Fibroblast of mammary gland (primary cell): ENCODE measurements at regions not wholly inside any gene's neighbourhood (a gene's known extent, or its start where the extent isn't known, plus 50 kb on each side); places are given as distances from the start of the nearest gene placed in this dataset.

ENCODE experiments used
- DNase-seq: peaks from one replicate; pipeline ENCODE4 v3.0.0-alpha.2; 2010; ENCODE audit warnings: low read depth
- H3K4me3 ChIP-seq: 2 replicates; pipeline ENCODE4 v1.5.1; 2011; ENCODE audit warnings: low read depth, mild to moderate bottlenecking, low read length, moderate library complexity; ENCODE audit not compliant: control insufficient read depth
- TF ChIP-seq, protein P1 (sequence below): conservative IDR thresholded peaks from 2 replicates; pipeline ENCODE4 v1.5.1; 2011; ENCODE audit warnings: low read depth, low read length, inconsistent platforms; ENCODE audit not compliant: control insufficient read depth, insufficient read depth

GRCh38 chr2:108129636-108130035, 110.1 kb upstream of the SULT1C3 start:
- H3K4me3 ChIP-seq = no peak overlapping the region
- TF ChIP-seq, protein P1, sequence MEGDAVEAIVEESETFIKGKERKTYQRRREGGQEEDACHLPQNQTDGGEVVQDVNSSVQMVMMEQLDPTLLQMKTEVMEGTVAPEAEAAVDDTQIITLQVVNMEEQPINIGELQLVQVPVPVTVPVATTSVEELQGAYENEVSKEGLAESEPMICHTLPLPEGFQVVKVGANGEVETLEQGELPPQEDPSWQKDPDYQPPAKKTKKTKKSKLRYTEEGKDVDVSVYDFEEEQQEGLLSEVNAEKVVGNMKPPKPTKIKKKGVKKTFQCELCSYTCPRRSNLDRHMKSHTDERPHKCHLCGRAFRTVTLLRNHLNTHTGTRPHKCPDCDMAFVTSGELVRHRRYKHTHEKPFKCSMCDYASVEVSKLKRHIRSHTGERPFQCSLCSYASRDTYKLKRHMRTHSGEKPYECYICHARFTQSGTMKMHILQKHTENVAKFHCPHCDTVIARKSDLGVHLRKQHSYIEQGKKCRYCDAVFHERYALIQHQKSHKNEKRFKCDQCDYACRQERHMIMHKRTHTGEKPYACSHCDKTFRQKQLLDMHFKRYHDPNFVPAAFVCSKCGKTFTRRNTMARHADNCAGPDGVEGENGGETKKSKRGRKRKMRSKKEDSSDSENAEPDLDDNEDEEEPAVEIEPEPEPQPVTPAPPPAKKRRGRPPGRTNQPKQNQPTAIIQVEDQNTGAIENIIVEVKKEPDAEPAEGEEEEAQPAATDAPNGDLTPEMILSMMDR = no peak
- no peak for DNase-seq

GRCh38 chr2:108133457-108133856, 106.3 kb upstream of the SULT1C3 start:
- TF ChIP-seq, protein P1 = no peak
- H3K4me3 ChIP-seq = no peak overlapping the region
- DNase-seq = no peak

DNA sequence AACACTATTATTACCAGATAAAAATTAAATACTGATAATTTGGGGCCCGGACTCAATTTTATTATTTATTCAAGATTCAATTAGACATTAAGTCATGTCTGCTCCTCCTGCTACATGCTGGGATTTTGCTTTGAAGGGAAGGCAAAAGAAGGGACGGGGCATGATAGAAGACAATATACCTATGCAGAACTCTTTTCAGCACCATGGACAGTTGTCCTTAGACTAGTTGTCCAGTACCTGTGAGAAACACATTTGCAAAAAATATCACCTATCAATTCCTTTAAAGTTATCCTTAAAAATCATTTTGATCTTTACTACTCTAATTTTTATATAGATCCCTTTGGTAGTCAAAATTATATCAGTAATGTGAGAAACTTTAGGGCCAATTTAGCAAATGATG, 100.2 kb upstream of the SULT1C3 start:
- DNase-seq = peak; percentile 28
- TF ChIP-seq, protein P1 = no peak

GRCh38 chr2:108145557-108146326, 94.0 kb upstream of the SULT1C3 start:
- TF ChIP-seq, protein P1 = no peak
- H3K4me3 ChIP-seq = no peak overlapping the region
- peak; percentile 63 for DNase-seq

More for the DNA sequence above, 100.2 kb upstream of the SULT1C3 start:
- H3K4me3 ChIP-seq = no peak overlapping the region

- TF ChIP-seq, protein P1 = no peak
- no peak overlapping the region for H3K4me3 ChIP-seq
- no peak for DNase-seq
Observed at GRCh38 chr2:108148555-108148954, 91.2 kb upstream of the SULT1C3 start.

- TF ChIP-seq, protein P1 = no peak
- DNase-seq = no peak
- H3K4me3 ChIP-seq = no peak overlapping the region
Observed at GRCh38 chr2:108154366-108155061, 85.3 kb upstream of the SULT1C3 start.
